ENCODE measurements at regions not wholly inside any gene's neighbourhood (a gene's known extent, or its start where the extent isn't known, plus 50 kb on each side); places are given as distances from the start of the nearest gene placed in this dataset.

- H3K79me2 ChIP-seq (replicated peaks; ENCODE audit: insufficient read depth, low read length), result no peaks in the 10 kb centered on the region
- no peaks in the 10 kb centered on the region for H3F3A ChIP-seq (ENCODE audit: insufficient read depth, low read length, poor library complexity, severe bottlenecking)
- H3K27me3 ChIP-seq (ENCODE audit: insufficient read depth, low read depth, low read length), result no peaks in the 10 kb centered on the region
- H4K20me1 ChIP-seq (ENCODE audit: insufficient read depth), result no peaks in the 10 kb centered on the region
- no peak overlapping the region for H3K9ac ChIP-seq (ENCODE audit: low read length)
- no peaks in the 10 kb centered on the region for H3K9me2 ChIP-seq (ENCODE audit: insufficient read depth, low read length)
- no peak overlapping the region for H2AFZ ChIP-seq (ENCODE audit: low read depth, low read length)
- TF ChIP-seq POLR2AphosphoS5 (IDR thresholded peaks at IDR 0.05) (no peak), SMC3 (conservative IDR thresholded peaks at IDR 0.05; ENCODE audit: poor library complexity) (no peak), RAD21 (conservative IDR thresholded peaks at IDR 0.05) (no peak), EP300 (conservative IDR thresholded peaks at IDR 0.05; ENCODE audit: poor library complexity, severe bottlenecking) (no peak), MXI1 (conservative IDR thresholded peaks at IDR 0.05; ENCODE audit: poor library complexity, severe bottlenecking) (no peak), TAF1 (IDR thresholded peaks at IDR 0.05; ENCODE audit: low read depth) (no peak), EZH2 (IDR thresholded peaks at IDR 0.05; ENCODE audit: borderline replicate concordance, insufficient read depth, low read length, poor library complexity, severe bottlenecking) (no peak)
- TF ChIP-seq, protein P1, sequence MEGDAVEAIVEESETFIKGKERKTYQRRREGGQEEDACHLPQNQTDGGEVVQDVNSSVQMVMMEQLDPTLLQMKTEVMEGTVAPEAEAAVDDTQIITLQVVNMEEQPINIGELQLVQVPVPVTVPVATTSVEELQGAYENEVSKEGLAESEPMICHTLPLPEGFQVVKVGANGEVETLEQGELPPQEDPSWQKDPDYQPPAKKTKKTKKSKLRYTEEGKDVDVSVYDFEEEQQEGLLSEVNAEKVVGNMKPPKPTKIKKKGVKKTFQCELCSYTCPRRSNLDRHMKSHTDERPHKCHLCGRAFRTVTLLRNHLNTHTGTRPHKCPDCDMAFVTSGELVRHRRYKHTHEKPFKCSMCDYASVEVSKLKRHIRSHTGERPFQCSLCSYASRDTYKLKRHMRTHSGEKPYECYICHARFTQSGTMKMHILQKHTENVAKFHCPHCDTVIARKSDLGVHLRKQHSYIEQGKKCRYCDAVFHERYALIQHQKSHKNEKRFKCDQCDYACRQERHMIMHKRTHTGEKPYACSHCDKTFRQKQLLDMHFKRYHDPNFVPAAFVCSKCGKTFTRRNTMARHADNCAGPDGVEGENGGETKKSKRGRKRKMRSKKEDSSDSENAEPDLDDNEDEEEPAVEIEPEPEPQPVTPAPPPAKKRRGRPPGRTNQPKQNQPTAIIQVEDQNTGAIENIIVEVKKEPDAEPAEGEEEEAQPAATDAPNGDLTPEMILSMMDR (IDR thresholded peaks at IDR 0.05; ENCODE audit: poor library complexity, severe bottlenecking), result no peak
- TF ChIP-seq, protein P2, sequence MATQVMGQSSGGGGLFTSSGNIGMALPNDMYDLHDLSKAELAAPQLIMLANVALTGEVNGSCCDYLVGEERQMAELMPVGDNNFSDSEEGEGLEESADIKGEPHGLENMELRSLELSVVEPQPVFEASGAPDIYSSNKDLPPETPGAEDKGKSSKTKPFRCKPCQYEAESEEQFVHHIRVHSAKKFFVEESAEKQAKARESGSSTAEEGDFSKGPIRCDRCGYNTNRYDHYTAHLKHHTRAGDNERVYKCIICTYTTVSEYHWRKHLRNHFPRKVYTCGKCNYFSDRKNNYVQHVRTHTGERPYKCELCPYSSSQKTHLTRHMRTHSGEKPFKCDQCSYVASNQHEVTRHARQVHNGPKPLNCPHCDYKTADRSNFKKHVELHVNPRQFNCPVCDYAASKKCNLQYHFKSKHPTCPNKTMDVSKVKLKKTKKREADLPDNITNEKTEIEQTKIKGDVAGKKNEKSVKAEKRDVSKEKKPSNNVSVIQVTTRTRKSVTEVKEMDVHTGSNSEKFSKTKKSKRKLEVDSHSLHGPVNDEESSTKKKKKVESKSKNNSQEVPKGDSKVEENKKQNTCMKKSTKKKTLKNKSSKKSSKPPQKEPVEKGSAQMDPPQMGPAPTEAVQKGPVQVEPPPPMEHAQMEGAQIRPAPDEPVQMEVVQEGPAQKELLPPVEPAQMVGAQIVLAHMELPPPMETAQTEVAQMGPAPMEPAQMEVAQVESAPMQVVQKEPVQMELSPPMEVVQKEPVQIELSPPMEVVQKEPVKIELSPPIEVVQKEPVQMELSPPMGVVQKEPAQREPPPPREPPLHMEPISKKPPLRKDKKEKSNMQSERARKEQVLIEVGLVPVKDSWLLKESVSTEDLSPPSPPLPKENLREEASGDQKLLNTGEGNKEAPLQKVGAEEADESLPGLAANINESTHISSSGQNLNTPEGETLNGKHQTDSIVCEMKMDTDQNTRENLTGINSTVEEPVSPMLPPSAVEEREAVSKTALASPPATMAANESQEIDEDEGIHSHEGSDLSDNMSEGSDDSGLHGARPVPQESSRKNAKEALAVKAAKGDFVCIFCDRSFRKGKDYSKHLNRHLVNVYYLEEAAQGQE (IDR thresholded peaks at IDR 0.05; ENCODE audit: borderline replicate concordance), result no peak
- no peak overlapping the region for H3K4me2 ChIP-seq (ENCODE audit: low read length)
- H3K36me3 ChIP-seq (ENCODE audit: insufficient read depth, low read length), result no peaks in the 10 kb centered on the region
- no peaks in the 10 kb centered on the region for H3K9me3 ChIP-seq (ENCODE audit: low read length)
- H3K27ac ChIP-seq (ENCODE audit: low read length), result no peak overlapping the region
- H3K4me3 ChIP-seq (ENCODE audit: low read length), result no peak overlapping the region
Observed at GRCh38 chr7:153190986-153191385, 431.4 kb downstream of the ACTR3B start.

DNA sequence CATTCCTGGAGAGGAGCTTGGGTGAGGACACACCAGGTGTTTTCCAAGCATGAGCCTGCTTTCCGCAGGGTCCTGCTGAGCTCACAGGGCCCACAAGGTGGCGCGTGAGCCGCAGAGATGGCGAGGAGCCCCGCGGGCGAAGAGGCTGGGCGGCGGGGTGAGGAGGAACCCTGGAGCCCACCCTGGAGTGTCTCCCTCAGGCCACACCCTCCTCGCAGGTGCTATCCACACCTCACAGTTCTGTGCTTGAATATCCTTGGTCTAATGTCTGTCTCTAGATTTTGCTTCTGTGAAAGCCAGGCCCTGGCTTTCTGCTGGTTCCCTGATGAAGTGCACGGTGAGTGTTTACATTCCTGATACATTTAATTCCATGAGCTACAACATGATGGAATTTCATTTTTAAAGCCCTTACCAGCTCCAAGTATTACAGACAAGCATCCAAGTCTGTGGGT lies 433.6 kb downstream of the ACTR3B start:
- TF ChIP-seq POLR2AphosphoS5 (IDR thresholded peaks at IDR 0.05), result no peak
- peak; percentile 73 for TF ChIP-seq RAD21 (conservative IDR thresholded peaks at IDR 0.05)
- TF ChIP-seq, protein P1 (IDR thresholded peaks at IDR 0.05; ENCODE audit: poor library complexity, severe bottlenecking), result peak; percentile 71
- TF ChIP-seq SMC3 (conservative IDR thresholded peaks at IDR 0.05; ENCODE audit: poor library complexity), result peak; percentile 75
- TF ChIP-seq, protein P2 (IDR thresholded peaks at IDR 0.05; ENCODE audit: borderline replicate concordance), result no peak
- Histone ChIP-seq H3K36me3 (ENCODE audit: insufficient read depth, low read length) (no peaks in the 10 kb centered on the region), H3K4me2 (ENCODE audit: low read length) (no peak overlapping the region), H3K9ac (ENCODE audit: low read length) (no peak overlapping the region), H3K79me2 (replicated peaks; ENCODE audit: insufficient read depth, low read length) (no peaks in the 10 kb centered on the region), H3K4me3 (ENCODE audit: low read length) (no peak overlapping the region), H3K9me2 (ENCODE audit: insufficient read depth, low read length) (no peaks in the 10 kb centered on the region), H2AFZ (ENCODE audit: low read depth, low read length) (no peak overlapping the region), H3K27me3 (ENCODE audit: insufficient read depth, low read depth, low read length) (no peaks in the 10 kb centered on the region), H3K9me3 (ENCODE audit: low read length) (no peaks in the 10 kb centered on the region), H3K27ac (ENCODE audit: low read length) (no peak overlapping the region), H4K20me1 (ENCODE audit: insufficient read depth) (no peaks in the 10 kb centered on the region), H3F3A (ENCODE audit: insufficient read depth, low read length, poor library complexity, severe bottlenecking) (no peaks in the 10 kb centered on the region)
